Breast epithelium (tissue), 3 donors: ENCODE measurements at regions not wholly inside any gene's neighbourhood (a gene's known extent, or its start where the extent isn't known, plus 50 kb on each side); places are given as distances from the start of the nearest gene placed in this dataset.

Experiments used
- POLR2A ChIP-seq: fragments of 450-650 bp; IDR thresholded peaks from one replicate; pipeline ENCODE4 v1.6.1; 2016; ENCODE audit warnings: antibody characterized with exemption, mild to moderate bottlenecking, moderate library complexity
- TF ChIP-seq, protein P1 (sequence below), 3 donors: fragments of 450-650 bp; IDR thresholded peaks; one replicate each; pipeline ENCODE4 v1.5.1; 2016 to 2017; ENCODE audit warnings: antibody characterized with exemption in 3 of 3, mild to moderate bottlenecking in 3 of 3, moderate library complexity in 3 of 3

DNA sequence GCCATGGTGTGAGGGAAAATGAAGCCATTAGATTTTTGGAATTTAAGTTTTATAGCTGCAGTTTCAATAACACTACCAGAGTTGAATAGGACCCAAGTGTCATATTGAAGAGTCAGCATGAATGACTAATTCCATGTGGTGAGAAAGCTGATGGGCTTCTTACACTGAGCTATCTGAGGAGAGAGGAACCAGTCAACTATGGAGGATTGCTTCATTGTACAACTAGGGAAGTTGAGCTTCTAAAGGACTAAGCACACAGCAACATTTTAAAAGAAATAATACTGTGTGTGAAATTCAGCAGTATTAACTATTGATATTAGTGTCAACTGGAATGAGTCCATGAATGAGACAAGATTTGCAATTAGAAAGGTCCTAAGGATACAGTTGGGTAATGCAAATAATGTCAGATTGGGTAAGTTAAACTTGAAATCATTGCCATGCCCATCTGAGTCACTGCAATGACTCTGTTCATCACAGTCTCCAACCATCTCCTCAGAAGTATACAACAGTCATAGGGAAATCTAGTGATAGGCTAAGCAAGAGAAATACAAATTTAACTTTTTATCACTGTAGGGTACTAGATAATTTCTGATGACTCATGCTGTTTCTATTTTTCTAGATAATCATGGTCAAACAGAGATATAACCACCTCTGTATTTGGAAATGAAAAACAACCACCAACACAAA lies 394.2 kb downstream of the FSCB start:
- no peak for TF ChIP-seq POLR2A
- TF ChIP-seq, protein P1, sequence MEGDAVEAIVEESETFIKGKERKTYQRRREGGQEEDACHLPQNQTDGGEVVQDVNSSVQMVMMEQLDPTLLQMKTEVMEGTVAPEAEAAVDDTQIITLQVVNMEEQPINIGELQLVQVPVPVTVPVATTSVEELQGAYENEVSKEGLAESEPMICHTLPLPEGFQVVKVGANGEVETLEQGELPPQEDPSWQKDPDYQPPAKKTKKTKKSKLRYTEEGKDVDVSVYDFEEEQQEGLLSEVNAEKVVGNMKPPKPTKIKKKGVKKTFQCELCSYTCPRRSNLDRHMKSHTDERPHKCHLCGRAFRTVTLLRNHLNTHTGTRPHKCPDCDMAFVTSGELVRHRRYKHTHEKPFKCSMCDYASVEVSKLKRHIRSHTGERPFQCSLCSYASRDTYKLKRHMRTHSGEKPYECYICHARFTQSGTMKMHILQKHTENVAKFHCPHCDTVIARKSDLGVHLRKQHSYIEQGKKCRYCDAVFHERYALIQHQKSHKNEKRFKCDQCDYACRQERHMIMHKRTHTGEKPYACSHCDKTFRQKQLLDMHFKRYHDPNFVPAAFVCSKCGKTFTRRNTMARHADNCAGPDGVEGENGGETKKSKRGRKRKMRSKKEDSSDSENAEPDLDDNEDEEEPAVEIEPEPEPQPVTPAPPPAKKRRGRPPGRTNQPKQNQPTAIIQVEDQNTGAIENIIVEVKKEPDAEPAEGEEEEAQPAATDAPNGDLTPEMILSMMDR (IDR thresholded peaks at IDR 0.05): no peak
